Subcutaneous abdominal adipose tissue (tissue), 5 donors: ENCODE measurements at regions not wholly inside any gene's neighbourhood (a gene's known extent, or its start where the extent isn't known, plus 50 kb on each side); places are given as distances from the start of the nearest gene placed in this dataset.

Experiments used
- H3K27ac ChIP-seq: one replicate; pipeline ENCODE4 v1.7.0; 2013; ENCODE audit warnings: low read depth, mild to moderate bottlenecking, inconsistent platforms, low read length, moderate library complexity
- H3K27me3 ChIP-seq, 5 donors: one replicate each; pipeline ENCODE4 v1.7.0; 2013; ENCODE audit warnings: low read length in 5 of 5, inconsistent platforms in 1 of 5; ENCODE audit not compliant: control insufficient read depth in 5 of 5, insufficient read depth in 4 of 5
- H3K36me3 ChIP-seq, 5 donors: one replicate each; pipeline ENCODE4 v1.7.0; 2013; ENCODE audit warnings: low read length in 5 of 5; ENCODE audit not compliant: control insufficient read depth in 5 of 5, insufficient read depth in 5 of 5
- H3K4me1 ChIP-seq, 5 donors: one replicate each; pipeline ENCODE4 v1.7.0; 2013; ENCODE audit warnings: low read length in 5 of 5, mild to moderate bottlenecking in 3 of 5, moderate library complexity in 1 of 5; ENCODE audit not compliant: control insufficient read depth in 5 of 5, insufficient read depth in 5 of 5
- H3K4me3 ChIP-seq, 5 donors: one replicate each; pipeline ENCODE4 v1.7.0; 2013; ENCODE audit warnings: low read length in 5 of 5, low read depth in 1 of 5
- H3K9ac ChIP-seq, 5 donors: one replicate each; pipeline ENCODE4 v1.7.0; 2013; ENCODE audit warnings: low read length in 5 of 5, mild to moderate bottlenecking in 4 of 5, moderate library complexity in 3 of 5
- H3K9me3 ChIP-seq, 5 donors: one replicate each; pipeline ENCODE4 v1.7.0; 2013; ENCODE audit warnings: low read length in 5 of 5; ENCODE audit not compliant: control insufficient read depth in 5 of 5
- donor health status: healthy.
- donor health status: healthy.
- donor health status: healthy.
- donor health status: healthy.
- donor health status: healthy.

GRCh38 chr10:21334891-21335696 lies 190.4 kb downstream of the SKIDA1 start:
- no peak overlapping the region for H3K4me3 ChIP-seq
- no peaks in the 10 kb centered on the region for H3K36me3 ChIP-seq
- no peaks in the 10 kb centered on the region for H3K9me3 ChIP-seq
- H3K27ac ChIP-seq = peak overlapping the region; percentile 24
- peaks cover 4 to 17% (median 11%) of the 10 kb centered on the region in 5 donors for H3K4me1 ChIP-seq
- H3K9ac ChIP-seq = no peak overlapping the region
- no peaks in the 10 kb centered on the region for H3K27me3 ChIP-seq

GRCh38 chr10:21330628-21331020 lies 194.9 kb downstream of the SKIDA1 start:
- no peaks in the 10 kb centered on the region for H3K27me3 ChIP-seq
- peak overlapping the region; percentile 47 for H3K27ac ChIP-seq
- H3K9ac ChIP-seq = no peak overlapping the region
- no peaks in the 10 kb centered on the region for H3K36me3 ChIP-seq
- no peak overlapping the region for H3K4me3 ChIP-seq
- no peaks in the 10 kb centered on the region for H3K9me3 ChIP-seq
- peaks cover 2 to 14% (median 8%) of the 10 kb centered on the region in 5 donors for H3K4me1 ChIP-seq

GRCh38 chr10:21329995-21330627 lies 195.4 kb downstream of the SKIDA1 start:
- Histone ChIP-seq H3K4me1 (peaks cover 1 to 11% (median 6%) of the 10 kb centered on the region in 5 donors), H3K27ac (peak overlapping the region; percentile 47), H3K9me3 (no peaks in the 10 kb centered on the region), H3K4me3 (no peak overlapping the region), H3K9ac (no peak overlapping the region), H3K36me3 (no peaks in the 10 kb centered on the region), H3K27me3 (no peaks in the 10 kb centered on the region)

- no peak overlapping the region for H3K9ac ChIP-seq
- H3K36me3 ChIP-seq = no peaks in the 10 kb centered on the region
- peaks cover 0 to 11% (median 6%) of the 10 kb centered on the region in 5 donors for H3K4me1 ChIP-seq
- no peak overlapping the region for H3K27ac ChIP-seq
- no peaks in the 10 kb centered on the region for H3K27me3 ChIP-seq
- no peak overlapping the region for H3K4me3 ChIP-seq
- H3K9me3 ChIP-seq = no peaks in the 10 kb centered on the region
Observed at GRCh38 chr10:21327289-21327993, 198.0 kb downstream of the SKIDA1 start.

- H3K9ac ChIP-seq = no peak overlapping the region
- no peaks in the 10 kb centered on the region for H3K9me3 ChIP-seq
- peaks cover 0 to 11% (median 6%) of the 10 kb centered on the region in 5 donors for H3K4me1 ChIP-seq
- no peak overlapping the region for H3K27ac ChIP-seq
- no peak overlapping the region for H3K4me3 ChIP-seq
- no peaks in the 10 kb centered on the region for H3K27me3 ChIP-seq
- H3K36me3 ChIP-seq = no peaks in the 10 kb centered on the region
Observed at GRCh38 chr10:21326594-21327288, 198.7 kb downstream of the SKIDA1 start.

- no peak overlapping the region for H3K27ac ChIP-seq
- H3K4me1 ChIP-seq = peaks cover 6 to 24% (median 20%) of the 10 kb centered on the region in 5 donors
- H3K9me3 ChIP-seq = no peaks in the 10 kb centered on the region
- H3K4me3 ChIP-seq = no peak overlapping the region
- H3K27me3 ChIP-seq = no peaks in the 10 kb centered on the region
- no peaks in the 10 kb centered on the region for H3K36me3 ChIP-seq
- no peak overlapping the region for H3K9ac ChIP-seq
Observed at GRCh38 chr10:21318540-21319167, 206.8 kb downstream of the SKIDA1 start.

GRCh38 chr10:21317902-21318301 lies 207.6 kb downstream of the SKIDA1 start:
- no peak overlapping the region for H3K4me3 ChIP-seq
- H3K27ac ChIP-seq = no peak overlapping the region

GRCh38 chr10:21315645-21316220 lies 209.7 kb downstream of the SKIDA1 start:
- no peaks in the 10 kb centered on the region for H3K36me3 ChIP-seq
- H3K4me3 ChIP-seq = no peak overlapping the region
- no peak overlapping the region for H3K27ac ChIP-seq
- no peaks in the 10 kb centered on the region for H3K27me3 ChIP-seq
- H3K9ac ChIP-seq = no peak overlapping the region
- peaks cover 6 to 24% (median 20%) of the 10 kb centered on the region in 5 donors for H3K4me1 ChIP-seq
- no peaks in the 10 kb centered on the region for H3K9me3 ChIP-seq

More at GRCh38 chr10:21317902-21318301, 207.6 kb downstream of the SKIDA1 start:
- Histone ChIP-seq H3K9me3 (no peaks in the 10 kb centered on the region), H3K4me1 (peaks cover 6 to 24% (median 20%) of the 10 kb centered on the region in 5 donors), H3K27me3 (no peaks in the 10 kb centered on the region), H3K36me3 (no peaks in the 10 kb centered on the region), H3K9ac (no peak overlapping the region)

GRCh38 chr10:21314906-21315644 lies 210.4 kb downstream of the SKIDA1 start:
- H3K9me3 ChIP-seq = no peaks in the 10 kb centered on the region
- H3K27me3 ChIP-seq = no peaks in the 10 kb centered on the region
- no peak overlapping the region for H3K4me3 ChIP-seq
- H3K27ac ChIP-seq = no peak overlapping the region
- H3K4me1 ChIP-seq = peaks cover 6 to 24% (median 20%) of the 10 kb centered on the region in 5 donors
- no peaks in the 10 kb centered on the region for H3K36me3 ChIP-seq
- H3K9ac ChIP-seq = no peak overlapping the region
